ENCODE measurements at regions not wholly inside any gene's neighbourhood (a gene's known extent, or its start where the extent isn't known, plus 50 kb on each side); places are given as distances from the start of the nearest gene placed in this dataset.
A peak's percentile ranks its signal among the peaks of the same experiment; 100 is the strongest.

DNA sequence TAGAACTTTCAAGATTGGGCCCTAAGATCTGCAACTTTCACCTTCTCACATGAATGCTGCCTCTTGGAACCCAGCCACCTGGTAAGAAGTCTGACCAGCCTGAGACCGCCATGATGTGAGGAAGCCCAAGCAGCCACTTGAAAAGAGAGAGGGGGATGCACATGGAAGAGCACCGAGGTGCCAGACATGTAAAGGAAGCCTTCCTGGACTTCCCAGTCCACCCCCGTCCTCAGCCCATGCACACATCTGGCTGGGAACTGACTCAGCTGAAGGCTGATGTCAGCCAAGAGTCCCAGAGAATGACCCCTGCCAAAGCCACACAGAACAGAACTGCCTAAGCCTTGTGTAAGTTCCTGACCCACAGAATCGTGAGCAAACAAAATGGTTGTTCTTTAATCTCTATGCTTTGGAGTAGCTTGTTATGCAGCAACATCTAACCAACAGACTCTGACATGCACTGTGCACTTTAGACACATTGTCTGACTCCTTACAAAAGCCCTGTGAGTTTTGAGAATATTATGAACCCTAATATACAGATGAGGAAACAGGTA, 86.7 kb downstream of the RMI2 start:
- TF ChIP-seq CTCF (conservative IDR thresholded peaks at IDR 0.05; ENCODE audit: low read depth, low read length) = no peak
- H3K4me3 ChIP-seq (ENCODE audit: low read depth, low read length) = no peak overlapping the region
- DNase-seq (ENCODE audit: low read depth) = peak; percentile 20

GRCh38 chr16:11432856-11433395, 87.7 kb downstream of the RMI2 start:
- DNase-seq (ENCODE audit: low read depth) = no peak
- no peak for TF ChIP-seq CTCF (conservative IDR thresholded peaks at IDR 0.05; ENCODE audit: low read depth, low read length)

DNA sequence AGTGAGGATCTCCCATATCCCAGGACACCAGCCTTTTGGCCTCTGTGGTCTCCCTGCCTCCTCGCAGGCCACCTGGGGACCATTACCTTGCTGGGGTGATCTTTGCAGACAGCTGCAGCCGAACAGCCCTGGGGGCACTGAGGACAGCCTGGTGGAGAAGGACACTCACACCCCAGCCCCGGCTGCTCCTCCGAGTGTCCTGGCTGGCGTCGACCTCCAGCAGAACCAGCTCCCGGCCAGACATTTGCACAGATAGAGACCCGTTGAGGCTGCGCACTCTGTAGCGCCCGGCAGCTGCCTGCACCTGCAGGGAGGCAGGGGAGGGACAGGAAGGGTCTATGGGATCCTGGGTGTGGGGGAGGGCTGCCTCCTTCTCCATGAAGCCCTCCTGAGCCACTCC, 90.3 kb downstream of the RMI2 start:
- no peak for DNase-seq (ENCODE audit: low read depth)
- TF ChIP-seq CTCF (conservative IDR thresholded peaks at IDR 0.05; ENCODE audit: low read depth, low read length) = no peak
- H3K4me3 ChIP-seq (ENCODE audit: low read depth, low read length) = no peak overlapping the region

More at GRCh38 chr16:11432856-11433395, 87.7 kb downstream of the RMI2 start:
- H3K4me3 ChIP-seq (ENCODE audit: low read depth, low read length) = no peak overlapping the region

DNA sequence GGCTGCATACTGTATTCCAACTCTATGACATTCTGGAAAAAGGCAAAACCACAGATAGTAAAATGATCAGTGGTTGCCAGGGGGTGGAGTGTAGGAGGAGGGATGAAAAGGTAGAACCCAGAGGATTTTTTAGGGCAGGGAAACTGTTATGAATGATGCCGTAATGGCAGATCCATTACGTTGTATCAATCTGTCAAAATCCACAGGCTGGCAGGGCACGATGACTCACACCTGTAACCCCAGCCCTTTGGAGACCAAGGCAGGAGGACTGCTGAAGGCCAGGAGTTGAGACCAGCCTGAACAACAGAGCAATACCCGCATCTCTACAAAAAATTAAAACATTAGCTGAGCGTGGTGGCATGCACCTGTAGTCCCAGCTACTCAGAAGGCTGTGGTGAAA, 91.8 kb downstream of the RMI2 start:
- DNase-seq (ENCODE audit: low read depth) = no peak

DNA sequence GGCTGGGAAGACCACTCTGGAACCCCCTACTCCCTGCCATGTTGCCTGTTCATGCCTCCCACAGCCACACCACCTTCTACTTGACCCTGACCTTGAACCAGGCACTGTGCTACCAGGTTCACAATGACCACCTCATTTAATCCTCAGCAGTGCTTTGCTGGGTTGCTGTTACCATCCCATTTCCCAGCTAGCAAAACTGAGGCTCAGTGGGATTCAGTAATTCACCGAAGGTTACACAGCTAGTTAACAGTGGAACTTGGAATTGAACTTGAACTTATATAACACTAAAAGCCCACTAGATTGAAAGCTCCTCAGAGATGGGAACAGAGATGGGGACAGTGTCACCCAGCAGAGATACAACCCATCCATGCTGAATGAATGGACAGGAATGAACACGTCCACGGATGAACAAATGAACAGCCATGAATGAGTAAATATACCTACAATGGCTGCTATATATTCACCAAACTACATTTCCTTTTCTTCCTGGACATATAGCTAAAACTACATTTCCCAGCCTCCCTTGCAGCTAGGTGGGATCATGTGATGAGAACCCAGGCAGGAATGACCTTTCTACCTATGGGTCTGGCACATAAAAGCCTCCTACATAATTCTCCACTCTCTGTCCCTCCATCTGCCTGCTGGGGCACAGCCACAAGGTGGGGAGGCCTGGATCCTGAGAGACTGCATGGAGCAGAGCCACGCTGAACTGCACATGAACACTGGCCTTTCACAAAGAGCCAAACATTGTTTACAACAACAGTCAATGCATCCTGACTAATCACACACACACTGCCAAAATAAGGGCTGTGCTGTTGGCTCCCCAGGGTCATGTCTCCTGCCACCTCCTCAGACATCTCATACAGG, 94.8 kb downstream of the RMI2 start:
- DNase-seq (ENCODE audit: low read depth) = no peak
- TF ChIP-seq CTCF (conservative IDR thresholded peaks at IDR 0.05; ENCODE audit: low read depth, low read length) = no peak
- no peak overlapping the region for H3K4me3 ChIP-seq (ENCODE audit: low read depth, low read length)

More for the DNA sequence above, 91.8 kb downstream of the RMI2 start:
- TF ChIP-seq CTCF (conservative IDR thresholded peaks at IDR 0.05; ENCODE audit: low read depth, low read length) = no peak
- H3K4me3 ChIP-seq (ENCODE audit: low read depth, low read length) = no peak overlapping the region

GRCh38 chr16:11440657-11441012, 95.4 kb downstream of the RMI2 start:
- TF ChIP-seq CTCF (conservative IDR thresholded peaks at IDR 0.05; ENCODE audit: low read depth, low read length) = no peak
- no peak overlapping the region for H3K4me3 ChIP-seq (ENCODE audit: low read depth, low read length)
- DNase-seq (ENCODE audit: low read depth) = no peak

Measured in choroid plexus epithelial cell (primary cell).